Activated CD8-positive, alpha-beta memory T cell treated with anti-CD3 and anti-CD28 coated beads, Interleukin-2, amount 50 U/mL, for 24 hours (primary cell): ENCODE measurements at regions not wholly inside any gene's neighbourhood (a gene's known extent, or its start where the extent isn't known, plus 50 kb on each side); places are given as distances from the start of the nearest gene placed in this dataset.
"Not testable (repeated sequence)": the region's sequence is repeated elsewhere in the genome, so short reads cannot be mapped to it uniquely, and the experiment has no call there.

Experiments used
- DNase-seq: peaks from one replicate; pipeline ENCODE4 v3.0.0-alpha.2; 2020; ENCODE audit errors: extremely low read depth

GRCh38 chr5:135279328-135279727 lies 119.7 kb downstream of the MACROH2A1 start:
- no peak for DNase-seq

GRCh38 chr5:135276151-135276550 lies 122.9 kb downstream of the MACROH2A1 start:
- DNase-seq: no peak

- no peak for DNase-seq
Measured at GRCh38 chr5:135273212-135273611, 125.8 kb downstream of the MACROH2A1 start.

- no peak for DNase-seq
Measured at GRCh38 chr5:135272311-135272805, 126.7 kb downstream of the MACROH2A1 start.

- DNase-seq: no peak
Measured at GRCh38 chr5:135271533-135272310, 127.3 kb downstream of the MACROH2A1 start.

GRCh38 chr5:135269931-135270421 lies 129.1 kb downstream of the MACROH2A1 start:
- DNase-seq: no peak

- DNase-seq: no peak
Measured at GRCh38 chr5:135269199-135269598, 129.8 kb downstream of the MACROH2A1 start.

- no peak for DNase-seq
Measured at GRCh38 chr5:135266975-135267374, 132.1 kb downstream of the MACROH2A1 start.

- no peak for DNase-seq
Measured at GRCh38 chr5:135266303-135266635, 132.8 kb downstream of the MACROH2A1 start.

GRCh38 chr5:135265497-135266302 lies 133.3 kb downstream of the MACROH2A1 start:
- no peak for DNase-seq

GRCh38 chr5:135264451-135265440 lies 134.3 kb downstream of the MACROH2A1 start:
- DNase-seq: no peak

GRCh38 chr5:135263022-135263668 lies 135.9 kb downstream of the MACROH2A1 start:
- DNase-seq: no peak

GRCh38 chr5:135262364-135262763 lies 136.7 kb downstream of the MACROH2A1 start:
- no peak for DNase-seq

GRCh38 chr5:135260108-135260507 lies 138.9 kb downstream of the MACROH2A1 start:
- DNase-seq: not testable (repeated sequence)

GRCh38 chr5:135255461-135256178 lies 143.4 kb downstream of the MACROH2A1 start:
- no peak for DNase-seq

- DNase-seq: no peak
Measured at GRCh38 chr5:135254183-135254582, 144.8 kb downstream of the MACROH2A1 start.

- no peak for DNase-seq
Measured at GRCh38 chr5:135253601-135254178, 145.3 kb downstream of the MACROH2A1 start.

GRCh38 chr5:135251093-135251492 lies 147.9 kb downstream of the MACROH2A1 start:
- no peak for DNase-seq

- DNase-seq: no peak
Measured at GRCh38 chr5:135250671-135251070, 148.4 kb downstream of the MACROH2A1 start.

GRCh38 chr5:135249658-135250057 lies 149.4 kb downstream of the MACROH2A1 start:
- DNase-seq: no peak
